ENCODE measurements at regions not wholly inside any gene's neighbourhood (a gene's known extent, or its start where the extent isn't known, plus 50 kb on each side); places are given as distances from the start of the nearest gene placed in this dataset.
"Not testable (repeated sequence)": the region's sequence is repeated elsewhere in the genome, so short reads cannot be mapped to it uniquely, and the experiment has no call there.

DNA sequence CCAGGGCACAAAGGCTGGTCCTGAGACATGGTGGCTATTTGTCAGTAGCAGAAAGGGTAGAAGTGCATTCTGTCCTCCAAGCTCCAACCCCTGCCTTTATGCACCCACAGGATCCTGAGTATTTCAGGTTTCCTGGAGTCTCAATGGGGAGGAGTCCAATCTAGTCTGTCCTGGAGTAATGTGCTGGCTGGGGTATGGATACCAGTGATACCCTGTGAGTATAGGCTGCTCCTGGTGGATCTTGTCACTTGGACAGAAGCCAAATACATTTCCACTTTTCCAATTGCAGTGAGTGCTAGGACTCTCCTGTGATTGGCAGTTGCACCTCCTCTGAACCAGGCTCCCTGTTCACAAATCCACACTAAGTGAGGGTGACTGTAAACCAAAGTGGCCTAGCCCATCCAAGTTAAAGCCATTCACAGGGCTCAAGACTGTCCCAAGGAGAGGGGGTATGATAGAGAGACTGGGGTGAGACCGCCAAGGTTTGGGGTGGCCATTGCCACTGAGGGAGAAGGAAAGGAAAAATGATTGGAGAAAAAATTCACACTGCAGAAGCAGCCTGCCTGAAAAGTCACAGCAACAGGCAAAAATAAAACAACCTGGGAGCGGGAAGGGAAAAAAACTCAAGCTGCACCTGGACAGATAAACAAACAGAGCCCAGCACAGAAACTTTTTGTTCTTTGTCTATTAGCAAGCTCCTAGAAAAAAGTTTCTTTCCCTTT, 163.4 kb upstream of the ETV3 start:
- Histone ChIP-seq H3K36me3 (no peaks in the 10 kb centered on the region), H3K27ac (no peak overlapping the region), H3K4me3 (no peak overlapping the region), H3K4me1 (no peaks in the 10 kb centered on the region), H3K27me3 (peaks cover 0 to 3% (median 0%) of the 10 kb centered on the region in 7 donors), H3K9me3 (no peaks in the 10 kb centered on the region)
- no peak for DNase-seq
- TF ChIP-seq, protein P1, sequence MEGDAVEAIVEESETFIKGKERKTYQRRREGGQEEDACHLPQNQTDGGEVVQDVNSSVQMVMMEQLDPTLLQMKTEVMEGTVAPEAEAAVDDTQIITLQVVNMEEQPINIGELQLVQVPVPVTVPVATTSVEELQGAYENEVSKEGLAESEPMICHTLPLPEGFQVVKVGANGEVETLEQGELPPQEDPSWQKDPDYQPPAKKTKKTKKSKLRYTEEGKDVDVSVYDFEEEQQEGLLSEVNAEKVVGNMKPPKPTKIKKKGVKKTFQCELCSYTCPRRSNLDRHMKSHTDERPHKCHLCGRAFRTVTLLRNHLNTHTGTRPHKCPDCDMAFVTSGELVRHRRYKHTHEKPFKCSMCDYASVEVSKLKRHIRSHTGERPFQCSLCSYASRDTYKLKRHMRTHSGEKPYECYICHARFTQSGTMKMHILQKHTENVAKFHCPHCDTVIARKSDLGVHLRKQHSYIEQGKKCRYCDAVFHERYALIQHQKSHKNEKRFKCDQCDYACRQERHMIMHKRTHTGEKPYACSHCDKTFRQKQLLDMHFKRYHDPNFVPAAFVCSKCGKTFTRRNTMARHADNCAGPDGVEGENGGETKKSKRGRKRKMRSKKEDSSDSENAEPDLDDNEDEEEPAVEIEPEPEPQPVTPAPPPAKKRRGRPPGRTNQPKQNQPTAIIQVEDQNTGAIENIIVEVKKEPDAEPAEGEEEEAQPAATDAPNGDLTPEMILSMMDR (IDR thresholded peaks at IDR 0.05) = no peak
- intact Hi-C loops (cut with DNase I) = no loop called here
- ATAC-seq = no peak
- 66 to 76% methylated on average over 2 of the region's 2 CpGs for WGBS, 2 donors

GRCh38 chr1:157294387-157295145, 156.4 kb upstream of the ETV3 start:
- H3K4me1 ChIP-seq; H3K4me3 ChIP-seq; DNase-seq; H3K36me3 ChIP-seq; ATAC-seq; H3K27ac ChIP-seq; H3K9me3 ChIP-seq; intact Hi-C loops (cut with DNase I): not testable (repeated sequence)
- WGBS, 2 donors = 87 to 88% methylated on average over 10 of the region's 10 CpGs
- peaks cover 0 to 10% (median 0%) of the 10 kb centered on the region in 7 donors for H3K27me3 ChIP-seq

DNA sequence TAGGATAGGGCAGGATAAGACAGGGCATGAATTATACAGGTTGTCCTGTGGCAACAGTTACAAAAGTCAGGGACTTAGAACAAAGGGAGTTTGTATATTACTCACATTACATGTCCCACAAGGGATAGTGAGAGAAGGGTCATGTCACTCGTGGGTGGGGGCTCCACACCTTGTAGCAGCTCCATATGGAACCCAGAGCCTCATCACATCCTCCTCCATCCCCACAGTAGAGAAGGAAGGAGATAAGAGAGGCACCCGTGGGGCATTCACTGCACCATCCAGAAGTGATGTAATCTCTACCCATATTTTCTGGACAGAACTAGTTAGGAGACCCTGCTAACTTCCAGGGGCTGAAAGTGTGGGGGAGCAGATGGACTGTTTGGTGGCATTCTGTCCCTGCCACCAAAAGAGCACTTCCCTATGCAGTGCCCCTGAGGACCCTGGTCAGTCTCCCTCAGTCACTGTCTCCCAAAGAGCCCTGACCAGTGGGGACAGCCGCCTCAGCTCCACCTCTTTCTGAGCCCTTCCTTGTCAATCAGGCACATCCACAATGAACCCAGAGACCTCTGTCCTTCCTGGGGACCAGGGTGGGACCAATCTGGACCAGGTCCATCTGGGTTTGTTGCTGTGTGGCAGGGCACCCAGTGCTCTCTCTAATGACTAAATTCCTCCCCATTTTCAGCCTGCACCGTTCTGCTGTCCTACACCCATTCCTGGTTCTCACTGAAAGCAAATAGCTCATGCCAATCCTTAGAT, 154.8 kb upstream of the ETV3 start:
- no peaks in the 10 kb centered on the region for H3K4me1 ChIP-seq
- H3K9me3 ChIP-seq = no peaks in the 10 kb centered on the region
- DNase-seq = no peak
- TF ChIP-seq, protein P1 (IDR thresholded peaks at IDR 0.05) = no peak
- intact Hi-C loops (cut with DNase I) = no loop called here
- H3K27me3 ChIP-seq = peaks cover 0 to 14% (median 0%) of the 10 kb centered on the region in 7 donors
- H3K27ac ChIP-seq = no peak overlapping the region
- no peaks in the 10 kb centered on the region for H3K36me3 ChIP-seq
- ATAC-seq = no peak
- H3K4me3 ChIP-seq = no peak overlapping the region
- WGBS, 2 donors = 59 to 61% methylated on average over 4 of the region's 4 CpGs

DNA sequence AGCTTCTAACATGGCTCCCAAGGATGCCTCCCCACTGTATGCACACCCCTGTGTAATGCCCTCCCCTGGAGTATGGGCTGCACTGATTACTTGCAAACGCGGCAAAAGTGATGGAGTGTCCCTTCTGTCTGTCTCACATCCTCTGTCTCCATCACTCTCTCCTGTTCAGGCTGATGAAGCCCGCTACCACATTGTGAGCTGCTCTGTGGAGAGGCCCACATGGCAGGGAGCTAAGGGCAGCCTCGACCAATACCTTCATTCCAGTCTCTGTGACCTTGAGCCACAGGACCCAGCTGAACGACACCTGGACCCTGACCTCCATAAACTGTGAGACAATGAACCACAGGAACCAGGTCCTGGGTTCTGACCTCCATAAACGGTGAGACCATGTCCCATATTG, 154.1 kb upstream of the ETV3 start:
- TF ChIP-seq, protein P1 (IDR thresholded peaks at IDR 0.05) = no peak
- Histone ChIP-seq H3K36me3 (no peaks in the 10 kb centered on the region), H3K4me3 (no peak overlapping the region), H3K9me3 (no peaks in the 10 kb centered on the region), H3K27me3 (peaks cover 0 to 21% (median 5%) of the 10 kb centered on the region in 7 donors), H3K4me1 (no peaks in the 10 kb centered on the region), H3K27ac (no peak overlapping the region)
- DNase-seq = no peak
- intact Hi-C loops (cut with DNase I) = no loop called here
- 77 to 90% methylated on average over 6 of the region's 6 CpGs for WGBS, 2 donors
- no peak for ATAC-seq
